IPS-20b (cell line): ENCODE measurements at regions not wholly inside any gene's neighbourhood (a gene's known extent, or its start where the extent isn't known, plus 50 kb on each side); places are given as distances from the start of the nearest gene placed in this dataset.

Source experiments
- H3K27ac ChIP-seq: one replicate; pipeline ENCODE4 v1.5.1; 2013; ENCODE audit warnings: low read length
- H3K27me3 ChIP-seq: 2 replicates; pipeline ENCODE4 v1.6.1; 2013; ENCODE audit warnings: mild to moderate bottlenecking, low read length, inconsistent platforms; ENCODE audit not compliant: insufficient read depth
- H3K36me3 ChIP-seq: 2 replicates; pipeline ENCODE4 v1.6.1; 2013; ENCODE audit warnings: low read depth, mild to moderate bottlenecking, inconsistent platforms, low read length, moderate library complexity; ENCODE audit not compliant: insufficient read depth
- H3K4me1 ChIP-seq: 2 replicates; pipeline ENCODE4 v1.6.1; 2013; ENCODE audit warnings: mild to moderate bottlenecking, control low read depth, inconsistent platforms, low read length, moderate library complexity; ENCODE audit not compliant: insufficient read depth
- H3K4me3 ChIP-seq: 2 replicates; pipeline ENCODE4 v1.5.1; 2013; ENCODE audit warnings: mild to moderate bottlenecking, low read length, inconsistent platforms
- H3K9ac ChIP-seq: 2 replicates; pipeline ENCODE4 v1.6.1; 2013; ENCODE audit warnings: low read depth, mild to moderate bottlenecking, inconsistent platforms, low read length, moderate library complexity
- H3K9me3 ChIP-seq: 2 replicates; pipeline ENCODE4 v1.6.1; 2013; ENCODE audit warnings: mild to moderate bottlenecking, low read depth, low read length, inconsistent platforms; ENCODE audit not compliant: insufficient read depth

DNA sequence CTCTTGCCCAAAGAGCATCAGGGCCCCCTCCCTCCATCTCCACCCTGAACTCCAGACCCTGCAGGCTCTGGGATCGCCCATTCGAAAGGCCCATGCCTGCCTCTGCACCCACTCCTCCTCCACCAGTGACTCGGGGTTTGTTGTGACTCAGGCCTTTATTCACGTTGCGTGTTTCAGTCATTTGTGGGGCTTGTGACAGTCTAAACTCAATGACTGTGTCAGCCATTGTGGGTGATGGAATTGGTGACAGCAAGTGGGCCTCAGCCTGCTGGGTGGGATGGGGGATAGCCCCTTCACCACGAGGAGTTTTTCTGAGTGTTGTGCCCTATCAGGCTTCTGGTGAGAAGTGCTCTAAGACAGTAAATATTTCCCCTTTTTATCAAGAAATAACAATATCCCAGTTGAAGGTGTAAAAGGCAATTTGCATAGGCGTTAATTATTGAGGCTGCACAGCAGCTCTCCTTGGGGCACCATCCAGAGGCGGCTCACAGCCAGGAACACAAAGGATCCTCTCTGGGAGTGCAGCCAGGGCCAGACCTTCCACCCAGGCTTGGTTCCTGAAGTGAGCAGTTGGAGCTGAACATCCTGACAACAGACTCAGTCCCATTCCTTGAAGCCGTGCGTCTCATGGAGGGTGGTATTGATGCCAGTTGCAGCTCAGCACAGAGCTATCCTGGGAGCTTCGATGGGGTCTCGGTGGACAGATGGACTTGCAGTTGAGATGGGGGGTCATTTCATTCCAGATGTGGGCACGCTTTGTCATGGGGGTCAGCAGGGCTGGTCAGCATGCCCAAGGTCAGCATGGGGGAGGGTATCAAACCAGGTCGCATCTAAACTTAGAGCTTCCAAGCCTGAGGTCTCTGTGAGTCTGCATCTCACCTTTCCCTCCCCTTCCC, 135.6 kb upstream of the CACNA1E start:
- H3K9me3 ChIP-seq, result no peaks in the 10 kb centered on the region
- H3K27me3 ChIP-seq, result no peaks in the 10 kb centered on the region
- no peaks in the 10 kb centered on the region for H3K4me1 ChIP-seq
- H3K36me3 ChIP-seq, result no peaks in the 10 kb centered on the region
- H3K4me3 ChIP-seq, result no peak overlapping the region
- no peak overlapping the region for H3K9ac ChIP-seq
- no peak overlapping the region for H3K27ac ChIP-seq

DNA sequence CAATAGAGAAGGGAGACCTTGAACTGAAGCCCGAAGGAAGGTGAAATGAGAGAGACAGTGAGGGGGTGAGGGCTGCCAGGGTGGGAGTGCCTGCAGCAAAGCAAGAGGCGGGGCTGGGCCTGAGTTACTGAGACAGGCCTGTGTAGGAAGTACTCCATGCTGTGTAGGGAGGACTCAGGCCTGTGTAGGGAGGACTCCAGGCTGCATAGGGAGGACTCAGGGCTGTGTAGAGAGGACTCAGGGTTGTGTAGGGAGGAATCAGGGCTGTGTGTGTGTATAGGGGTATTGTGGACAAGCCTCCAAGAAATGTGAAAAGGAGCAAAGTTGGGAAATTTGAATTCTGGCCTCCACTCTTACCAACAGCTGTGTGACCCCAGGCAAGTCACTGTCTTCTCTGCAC, 133.8 kb upstream of the CACNA1E start:
- Histone ChIP-seq H3K27ac (no peak overlapping the region), H3K4me1 (no peaks in the 10 kb centered on the region), H3K4me3 (no peak overlapping the region), H3K9ac (no peak overlapping the region), H3K36me3 (no peaks in the 10 kb centered on the region), H3K27me3 (no peaks in the 10 kb centered on the region), H3K9me3 (no peaks in the 10 kb centered on the region)

DNA sequence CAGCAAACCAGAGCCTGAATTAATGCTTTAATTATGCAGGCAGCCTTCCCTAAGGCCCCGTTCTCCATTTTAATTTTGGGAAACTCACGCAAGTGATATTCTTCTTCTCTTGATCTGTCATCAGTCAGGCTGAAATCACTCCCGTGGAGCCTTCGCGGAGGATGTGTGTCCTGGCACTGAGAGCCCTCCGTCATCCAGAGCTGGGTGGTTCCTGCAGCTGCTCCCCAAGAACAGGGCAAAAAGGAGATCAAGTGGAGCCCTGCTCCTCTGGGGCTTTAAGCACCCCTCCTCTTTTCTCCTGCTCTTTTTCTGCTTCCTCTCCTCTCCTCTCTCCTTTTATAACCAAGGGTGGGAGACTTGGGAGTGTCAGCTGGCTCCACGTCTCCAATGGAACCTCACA, 133.2 kb upstream of the CACNA1E start:
- Histone ChIP-seq H3K27ac (no peak overlapping the region), H3K4me3 (no peak overlapping the region), H3K9me3 (no peaks in the 10 kb centered on the region), H3K27me3 (no peaks in the 10 kb centered on the region), H3K9ac (no peak overlapping the region), H3K36me3 (no peaks in the 10 kb centered on the region), H3K4me1 (no peaks in the 10 kb centered on the region)

- H3K27me3 ChIP-seq, result no peaks in the 10 kb centered on the region
Observed at GRCh38 chr1:181351740-181352139, 131.6 kb upstream of the CACNA1E start.

DNA sequence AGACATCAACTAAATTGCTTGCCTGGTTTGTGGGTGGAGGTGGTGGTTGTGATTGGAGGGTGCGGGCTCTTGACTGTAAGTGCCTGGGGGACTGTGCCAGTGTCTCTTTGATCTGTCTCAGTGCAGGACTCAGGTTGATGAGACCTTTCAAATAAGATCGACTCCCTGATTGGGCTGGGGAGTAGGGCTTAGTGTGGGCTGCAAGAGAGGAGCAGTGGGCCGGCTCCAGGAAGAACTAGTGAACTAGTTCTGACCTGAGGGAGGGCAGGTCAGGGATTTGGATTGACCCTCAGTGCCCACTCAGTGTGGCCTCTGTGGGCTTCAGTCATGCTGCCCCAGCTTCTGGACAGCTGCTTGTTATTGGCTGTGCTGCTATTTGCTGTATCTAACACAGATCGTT, 130.6 kb upstream of the CACNA1E start:
- no peak overlapping the region for H3K4me3 ChIP-seq
- no peaks in the 10 kb centered on the region for H3K36me3 ChIP-seq
- no peaks in the 10 kb centered on the region for H3K4me1 ChIP-seq
- H3K27me3 ChIP-seq, result no peaks in the 10 kb centered on the region
- no peaks in the 10 kb centered on the region for H3K9me3 ChIP-seq
- H3K9ac ChIP-seq, result no peak overlapping the region
- no peak overlapping the region for H3K27ac ChIP-seq

More at GRCh38 chr1:181351740-181352139, 131.6 kb upstream of the CACNA1E start:
- Histone ChIP-seq H3K27ac (no peak overlapping the region), H3K4me1 (no peaks in the 10 kb centered on the region), H3K9ac (no peak overlapping the region), H3K9me3 (no peaks in the 10 kb centered on the region), H3K36me3 (no peaks in the 10 kb centered on the region), H3K4me3 (no peak overlapping the region)

DNA sequence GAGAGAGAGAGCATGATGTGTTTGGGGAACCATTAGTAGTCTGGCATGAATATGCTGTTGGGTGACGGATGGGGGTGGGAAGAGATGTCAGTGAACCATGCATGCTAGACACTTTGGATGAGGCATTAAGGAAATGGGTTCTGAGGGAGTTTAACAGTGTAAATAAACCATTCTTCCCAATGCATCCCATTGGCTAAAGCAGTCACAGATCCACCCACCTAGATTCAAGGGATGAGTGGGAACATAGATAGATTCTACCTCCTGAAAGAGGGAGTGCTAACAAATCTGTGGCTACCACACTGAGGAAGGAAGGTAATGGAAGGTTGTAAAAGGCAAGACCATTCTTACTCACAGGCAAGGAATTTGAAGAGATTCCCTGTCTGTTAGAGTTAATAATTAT, 129.8 kb upstream of the CACNA1E start:
- no peak overlapping the region for H3K4me3 ChIP-seq
- H3K9me3 ChIP-seq, result no peaks in the 10 kb centered on the region
- no peaks in the 10 kb centered on the region for H3K36me3 ChIP-seq
- no peaks in the 10 kb centered on the region for H3K27me3 ChIP-seq
- H3K27ac ChIP-seq, result no peak overlapping the region
- no peaks in the 10 kb centered on the region for H3K4me1 ChIP-seq
- H3K9ac ChIP-seq, result no peak overlapping the region

GRCh38 chr1:181354865-181355264, 128.5 kb upstream of the CACNA1E start:
- Histone ChIP-seq H3K4me3 (no peak overlapping the region), H3K4me1 (no peaks in the 10 kb centered on the region), H3K9me3 (no peaks in the 10 kb centered on the region), H3K27me3 (no peaks in the 10 kb centered on the region), H3K27ac (no peak overlapping the region), H3K36me3 (no peaks in the 10 kb centered on the region), H3K9ac (no peak overlapping the region)

- H3K9me3 ChIP-seq, result no peaks in the 10 kb centered on the region
- H3K27me3 ChIP-seq, result no peaks in the 10 kb centered on the region
- no peak overlapping the region for H3K4me3 ChIP-seq
- no peaks in the 10 kb centered on the region for H3K4me1 ChIP-seq
- H3K36me3 ChIP-seq, result no peaks in the 10 kb centered on the region
- H3K9ac ChIP-seq, result no peak overlapping the region
- H3K27ac ChIP-seq, result no peak overlapping the region
Observed at GRCh38 chr1:181356505-181357340, 126.6 kb upstream of the CACNA1E start.

DNA sequence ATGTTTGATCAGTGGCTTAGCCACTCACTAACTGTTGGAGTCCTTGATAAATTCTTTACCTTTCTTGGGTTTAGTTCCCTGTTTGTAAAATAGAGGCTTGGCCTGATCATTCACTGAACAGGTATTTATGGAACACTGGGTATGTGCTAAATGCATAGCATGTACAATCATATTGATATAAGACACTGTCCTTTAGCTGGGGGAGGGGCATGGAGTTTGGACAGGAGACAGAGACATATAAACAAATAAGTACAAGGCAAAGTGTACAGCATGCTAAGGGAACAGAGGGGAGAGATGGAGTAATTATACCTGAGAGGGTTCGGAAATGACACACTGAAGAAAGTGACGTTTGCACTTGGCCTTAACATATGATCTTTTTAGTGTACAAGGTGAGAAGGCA, 124.3 kb upstream of the CACNA1E start:
- H3K9me3 ChIP-seq, result no peaks in the 10 kb centered on the region
- H3K27me3 ChIP-seq, result no peaks in the 10 kb centered on the region
- no peaks in the 10 kb centered on the region for H3K4me1 ChIP-seq
- no peak overlapping the region for H3K9ac ChIP-seq
- no peak overlapping the region for H3K4me3 ChIP-seq
- H3K36me3 ChIP-seq, result no peaks in the 10 kb centered on the region
- H3K27ac ChIP-seq, result no peak overlapping the region

- no peaks in the 10 kb centered on the region for H3K27me3 ChIP-seq
- H3K4me1 ChIP-seq, result no peaks in the 10 kb centered on the region
- H3K27ac ChIP-seq, result no peak overlapping the region
- H3K9ac ChIP-seq, result no peak overlapping the region
- no peaks in the 10 kb centered on the region for H3K36me3 ChIP-seq
- H3K4me3 ChIP-seq, result no peak overlapping the region
- no peaks in the 10 kb centered on the region for H3K9me3 ChIP-seq
Observed at GRCh38 chr1:181364801-181365200, 118.5 kb upstream of the CACNA1E start.

DNA sequence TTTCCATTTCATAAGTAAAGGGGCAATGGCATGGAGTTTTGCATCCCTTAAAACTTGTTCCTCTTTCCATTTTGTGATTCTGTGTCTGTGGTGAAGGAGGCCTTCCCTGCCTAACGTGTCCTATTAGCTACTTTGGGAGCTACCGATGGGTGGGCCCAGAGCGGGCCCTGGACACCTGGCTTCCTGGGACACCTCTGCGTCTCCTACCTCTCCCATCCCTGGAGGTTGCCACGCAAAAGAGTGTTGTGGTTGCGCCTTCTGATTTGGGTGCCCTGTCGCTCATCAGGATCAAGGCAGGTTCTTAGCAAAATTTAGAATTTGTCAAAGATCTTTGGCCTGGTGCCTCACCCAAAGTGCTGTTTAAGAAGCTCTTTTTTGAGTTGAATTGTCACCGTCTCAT, 116.4 kb upstream of the CACNA1E start:
- H3K36me3 ChIP-seq, result no peaks in the 10 kb centered on the region
- H3K9me3 ChIP-seq, result peaks cover 5% of the 10 kb centered on the region; the same call in 1 of the 2 replicates
- H3K27ac ChIP-seq, result no peak overlapping the region
- no peak overlapping the region for H3K9ac ChIP-seq
- no peaks in the 10 kb centered on the region for H3K4me1 ChIP-seq
- no peak overlapping the region for H3K4me3 ChIP-seq
- no peaks in the 10 kb centered on the region for H3K27me3 ChIP-seq

DNA sequence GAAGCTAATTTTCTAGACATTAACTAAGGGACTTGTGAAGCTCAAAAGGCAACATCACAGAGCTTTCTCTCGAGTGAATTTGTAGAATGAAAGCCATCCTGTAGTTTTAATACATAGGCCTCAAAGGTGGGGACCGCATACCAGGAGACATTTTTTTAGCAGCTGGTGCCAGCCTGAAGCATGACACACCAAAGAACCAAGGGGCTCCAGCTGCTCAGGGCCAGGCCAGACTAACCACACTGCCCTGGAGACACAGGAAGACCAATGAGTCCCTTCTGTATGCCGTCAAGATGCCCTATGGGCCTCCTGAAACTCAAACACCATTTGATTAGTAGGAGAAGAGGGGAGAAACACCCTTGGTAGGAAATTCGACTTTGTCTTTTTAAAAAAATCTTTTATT, 113.9 kb upstream of the CACNA1E start:
- Histone ChIP-seq H3K27ac (no peak overlapping the region), H3K4me3 (no peak overlapping the region), H3K36me3 (no peaks in the 10 kb centered on the region), H3K4me1 (no peaks in the 10 kb centered on the region), H3K27me3 (no peaks in the 10 kb centered on the region), H3K9me3 (peaks cover 9% of the 10 kb centered on the region), H3K9ac (no peak overlapping the region)
